HG03354 (cell line): ENCODE measurements at regions not wholly inside any gene's neighbourhood (a gene's known extent, or its start where the extent isn't known, plus 50 kb on each side); places are given as distances from the start of the nearest gene placed in this dataset.

ENCODE experiments used
- ATAC-seq: cut with Tn5 transposase; IDR thresholded peaks from one replicate; pipeline ENCODE4 v1.9.1; 2021; ENCODE audit warnings: mild to moderate bottlenecking; ENCODE audit not compliant: unreplicated experiment, poor library complexity, severe bottlenecking

GRCh38 chr22:48576333-48577013 is 1251.2 kb downstream of the BRD1 start:
- ATAC-seq: no peak

GRCh38 chr22:48575618-48576332 is 1251.9 kb downstream of the BRD1 start:
- no peak for ATAC-seq

- no peak for ATAC-seq
Observed at GRCh38 chr22:48574776-48575617, 1252.7 kb downstream of the BRD1 start.

GRCh38 chr22:48573766-48574165 is 1253.9 kb downstream of the BRD1 start:
- no peak for ATAC-seq

GRCh38 chr22:48572951-48573350 is 1254.7 kb downstream of the BRD1 start:
- no peak for ATAC-seq

- ATAC-seq: no peak
Observed at GRCh38 chr22:48570912-48571311, 1256.8 kb downstream of the BRD1 start.

GRCh38 chr22:48569476-48570233 is 1258.0 kb downstream of the BRD1 start:
- no peak for ATAC-seq

GRCh38 chr22:48568736-48569330 is 1258.8 kb downstream of the BRD1 start:
- ATAC-seq: no peak

- no peak for ATAC-seq
Observed at GRCh38 chr22:48567213-48567975, 1260.3 kb downstream of the BRD1 start.

GRCh38 chr22:48566741-48567140 is 1260.9 kb downstream of the BRD1 start:
- ATAC-seq: no peak

GRCh38 chr22:48565901-48566501 is 1261.7 kb downstream of the BRD1 start:
- ATAC-seq: no peak

- ATAC-seq: no peak
Observed at GRCh38 chr22:48564995-48565394, 1262.7 kb downstream of the BRD1 start.

GRCh38 chr22:48563966-48564330 is 1263.7 kb downstream of the BRD1 start:
- no peak for ATAC-seq

GRCh38 chr22:48563118-48563965 is 1264.3 kb downstream of the BRD1 start:
- no peak for ATAC-seq

- ATAC-seq: no peak
Observed at GRCh38 chr22:48561676-48562075, 1266.0 kb downstream of the BRD1 start.

- no peak for ATAC-seq
Observed at GRCh38 chr22:48560836-48561235, 1266.8 kb downstream of the BRD1 start.

- ATAC-seq: no peak
Observed at GRCh38 chr22:48560389-48560751, 1267.3 kb downstream of the BRD1 start.
